Ishikawa (cell line): ENCODE measurements at regions not wholly inside any gene's neighbourhood (a gene's known extent, or its start where the extent isn't known, plus 50 kb on each side); places are given as distances from the start of the nearest gene placed in this dataset.

Source experiments
- CEBPB ChIP-seq: IDR thresholded peaks from 2 replicates; pipeline ENCODE4 v1.6.1; 2012
- CREB1 ChIP-seq: IDR thresholded peaks from 2 replicates; pipeline ENCODE4 v1.6.1; 2012; ENCODE audit warnings: low read depth
- EGR1 ChIP-seq: IDR thresholded peaks from 2 replicates; pipeline ENCODE4 v1.6.1; 2012
- EP300 ChIP-seq: IDR thresholded peaks from 2 replicates; pipeline ENCODE4 v1.6.1; 2012; ENCODE audit warnings: borderline replicate concordance
- FOXM1 ChIP-seq: IDR thresholded peaks from 2 replicates; pipeline ENCODE4 v1.6.1; 2012; ENCODE audit warnings: low read depth, borderline replicate concordance
- NFIC ChIP-seq: IDR thresholded peaks from 2 replicates; pipeline ENCODE4 v1.6.1; 2012
- RAD21 ChIP-seq: IDR thresholded peaks from 2 replicates; pipeline ENCODE4 v1.6.1; 2012; ENCODE audit warnings: low read depth
- TAF1 ChIP-seq: IDR thresholded peaks from 2 replicates; pipeline ENCODE4 v1.6.1; 2012; ENCODE audit warnings: low read depth, mild to moderate bottlenecking
- TCF12 ChIP-seq: IDR thresholded peaks from 2 replicates; pipeline ENCODE4 v1.6.1; 2012; ENCODE audit warnings: low read depth
- TEAD4 ChIP-seq: IDR thresholded peaks from 2 replicates; pipeline ENCODE4 v1.6.1; 2012
- YY1 ChIP-seq: IDR thresholded peaks from 2 replicates; pipeline ENCODE4 v1.6.1; 2012; ENCODE audit warnings: low read depth
- ZBTB7A ChIP-seq: IDR thresholded peaks from 2 replicates; pipeline ENCODE4 v1.6.1; 2012; ENCODE audit warnings: low read depth
- TF ChIP-seq, protein P1 (sequence below): IDR thresholded peaks from 2 replicates; pipeline ENCODE4 v1.6.1; 2012; ENCODE audit warnings: low read depth, mild to moderate bottlenecking
- TF ChIP-seq, protein P2 (sequence below): IDR thresholded peaks from 2 replicates; pipeline ENCODE4 v1.6.1; 2012
- TF ChIP-seq, protein P3 (sequence below): IDR thresholded peaks from 2 replicates; pipeline ENCODE4 v1.6.1; 2012

DNA sequence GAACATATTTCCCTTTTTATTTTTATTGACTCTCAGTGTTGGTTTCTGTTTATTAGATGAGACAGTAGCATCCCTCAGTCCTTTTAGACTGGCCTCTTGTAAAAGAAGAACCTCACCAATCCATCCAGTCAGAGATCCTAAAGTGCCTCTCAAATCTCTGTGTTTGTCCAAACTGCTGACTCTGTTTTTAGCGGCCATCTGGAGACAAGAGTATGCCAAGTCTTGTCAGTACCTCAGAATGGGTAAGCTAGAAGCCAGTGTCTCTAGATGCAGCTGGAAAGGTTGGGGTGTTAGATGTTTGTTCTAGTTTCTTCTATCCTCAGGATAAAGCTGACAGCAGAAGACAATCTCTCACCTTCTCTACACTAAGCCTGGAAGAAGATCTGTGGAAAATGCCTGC is 537.7 kb upstream of the ZNF385D start:
- TF ChIP-seq RAD21: no peak
- TF ChIP-seq EGR1: no peak
- TF ChIP-seq NFIC: no peak
- TF ChIP-seq TEAD4: no peak
- no peak for TF ChIP-seq EP300
- TF ChIP-seq CREB1: no peak
- TF ChIP-seq, protein P1, sequence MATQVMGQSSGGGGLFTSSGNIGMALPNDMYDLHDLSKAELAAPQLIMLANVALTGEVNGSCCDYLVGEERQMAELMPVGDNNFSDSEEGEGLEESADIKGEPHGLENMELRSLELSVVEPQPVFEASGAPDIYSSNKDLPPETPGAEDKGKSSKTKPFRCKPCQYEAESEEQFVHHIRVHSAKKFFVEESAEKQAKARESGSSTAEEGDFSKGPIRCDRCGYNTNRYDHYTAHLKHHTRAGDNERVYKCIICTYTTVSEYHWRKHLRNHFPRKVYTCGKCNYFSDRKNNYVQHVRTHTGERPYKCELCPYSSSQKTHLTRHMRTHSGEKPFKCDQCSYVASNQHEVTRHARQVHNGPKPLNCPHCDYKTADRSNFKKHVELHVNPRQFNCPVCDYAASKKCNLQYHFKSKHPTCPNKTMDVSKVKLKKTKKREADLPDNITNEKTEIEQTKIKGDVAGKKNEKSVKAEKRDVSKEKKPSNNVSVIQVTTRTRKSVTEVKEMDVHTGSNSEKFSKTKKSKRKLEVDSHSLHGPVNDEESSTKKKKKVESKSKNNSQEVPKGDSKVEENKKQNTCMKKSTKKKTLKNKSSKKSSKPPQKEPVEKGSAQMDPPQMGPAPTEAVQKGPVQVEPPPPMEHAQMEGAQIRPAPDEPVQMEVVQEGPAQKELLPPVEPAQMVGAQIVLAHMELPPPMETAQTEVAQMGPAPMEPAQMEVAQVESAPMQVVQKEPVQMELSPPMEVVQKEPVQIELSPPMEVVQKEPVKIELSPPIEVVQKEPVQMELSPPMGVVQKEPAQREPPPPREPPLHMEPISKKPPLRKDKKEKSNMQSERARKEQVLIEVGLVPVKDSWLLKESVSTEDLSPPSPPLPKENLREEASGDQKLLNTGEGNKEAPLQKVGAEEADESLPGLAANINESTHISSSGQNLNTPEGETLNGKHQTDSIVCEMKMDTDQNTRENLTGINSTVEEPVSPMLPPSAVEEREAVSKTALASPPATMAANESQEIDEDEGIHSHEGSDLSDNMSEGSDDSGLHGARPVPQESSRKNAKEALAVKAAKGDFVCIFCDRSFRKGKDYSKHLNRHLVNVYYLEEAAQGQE: no peak
- no peak for TF ChIP-seq YY1
- no peak for TF ChIP-seq TAF1
- TF ChIP-seq FOXM1: no peak
- TF ChIP-seq TCF12: no peak
- TF ChIP-seq, protein P2, sequence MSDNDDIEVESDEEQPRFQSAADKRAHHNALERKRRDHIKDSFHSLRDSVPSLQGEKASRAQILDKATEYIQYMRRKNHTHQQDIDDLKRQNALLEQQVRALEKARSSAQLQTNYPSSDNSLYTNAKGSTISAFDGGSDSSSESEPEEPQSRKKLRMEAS: no peak

DNA sequence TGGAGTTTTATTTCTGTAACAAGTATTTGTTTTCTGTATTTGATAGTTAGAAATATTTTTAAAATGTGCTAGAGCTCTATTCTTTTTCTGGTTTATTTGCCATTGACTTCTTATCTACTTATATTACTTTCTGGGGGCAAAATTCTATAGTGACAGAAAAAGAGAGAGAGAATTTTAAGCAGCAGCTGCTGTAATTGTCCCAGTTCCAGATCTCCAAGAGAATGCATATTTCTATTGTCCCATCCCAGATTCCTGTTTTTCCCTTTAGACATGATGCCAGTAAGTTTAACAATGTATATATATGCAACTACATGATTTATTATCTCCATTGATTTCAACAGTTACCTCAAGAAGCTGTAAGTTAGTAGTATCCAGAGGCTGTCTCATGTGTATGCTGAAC is 541.7 kb upstream of the ZNF385D start:
- TF ChIP-seq CREB1 (no peak), ZBTB7A (no peak), CEBPB (no peak), NFIC (no peak), EP300 (no peak), FOXM1 (no peak), YY1 (no peak), RAD21 (no peak), TEAD4 (no peak), TAF1 (no peak), EGR1 (no peak), TCF12 (no peak)
- TF ChIP-seq, protein P2: no peak
- TF ChIP-seq, protein P3, sequence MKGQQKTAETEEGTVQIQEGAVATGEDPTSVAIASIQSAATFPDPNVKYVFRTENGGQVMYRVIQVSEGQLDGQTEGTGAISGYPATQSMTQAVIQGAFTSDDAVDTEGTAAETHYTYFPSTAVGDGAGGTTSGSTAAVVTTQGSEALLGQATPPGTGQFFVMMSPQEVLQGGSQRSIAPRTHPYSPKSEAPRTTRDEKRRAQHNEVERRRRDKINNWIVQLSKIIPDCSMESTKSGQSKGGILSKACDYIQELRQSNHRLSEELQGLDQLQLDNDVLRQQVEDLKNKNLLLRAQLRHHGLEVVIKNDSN: no peak
- TF ChIP-seq, protein P1: no peak

DNA sequence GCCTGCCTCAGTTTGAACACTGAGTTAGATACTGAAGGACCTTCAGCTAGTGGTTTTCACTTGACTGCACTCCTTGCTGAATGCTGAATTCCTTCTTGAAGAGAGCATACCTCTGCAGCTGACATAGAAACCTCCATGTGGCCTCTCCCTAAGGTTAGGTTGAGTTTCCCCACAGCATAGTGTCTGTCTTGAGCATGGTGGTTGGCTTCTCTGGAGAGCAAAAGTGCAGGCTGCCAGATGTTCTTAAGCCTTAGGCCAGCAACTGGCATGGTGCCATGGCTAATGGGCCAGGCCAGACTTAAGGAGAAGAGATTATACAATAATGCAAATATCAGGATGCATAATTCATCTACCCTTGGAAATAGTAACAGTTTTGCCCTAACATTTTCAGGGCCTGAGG is 545.6 kb upstream of the ZNF385D start:
- TF ChIP-seq, protein P2: no peak
- TF ChIP-seq CREB1 (no peak), NFIC (no peak), YY1 (no peak), RAD21 (no peak), ZBTB7A (no peak)
- TF ChIP-seq, protein P1: no peak

DNA sequence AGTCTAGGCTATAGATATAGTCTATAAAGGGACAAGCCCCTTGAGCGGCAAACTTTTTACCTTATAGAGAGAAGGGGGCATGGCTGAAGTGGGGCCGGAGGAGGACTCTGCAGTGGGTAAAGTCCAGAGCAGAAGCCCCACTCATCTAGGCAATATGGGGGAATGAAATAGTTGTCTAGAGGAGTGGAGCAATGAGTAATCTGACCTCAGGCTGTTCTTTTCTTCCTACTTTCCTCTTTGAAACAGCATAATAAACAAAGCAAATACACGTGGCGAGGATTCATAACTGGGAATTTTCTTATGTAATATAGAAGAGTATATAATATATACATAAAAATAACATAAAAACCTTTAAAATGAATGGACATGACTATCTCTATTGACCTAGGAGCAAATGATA is 546.4 kb upstream of the ZNF385D start:
- TF ChIP-seq, protein P2: no peak
- TF ChIP-seq EGR1 (no peak), TAF1 (no peak), FOXM1 (no peak), CEBPB (no peak), NFIC (no peak), EP300 (no peak)
- TF ChIP-seq, protein P3: no peak
